Trophoblast cell (in vitro differentiated cells and primary cell): ENCODE measurements at regions not wholly inside any gene's neighbourhood (a gene's known extent, or its start where the extent isn't known, plus 50 kb on each side); places are given as distances from the start of the nearest gene placed in this dataset.

Source experiments
- DNase-seq, 2 donors: peaks; one replicate each; pipeline ENCODE4 v3.0.0-alpha.2; 2016
- H2AFZ ChIP-seq: 2 replicates; pipeline ENCODE4 v1.6.1; 2013; ENCODE audit warnings: low read length, moderate library complexity, mild to moderate bottlenecking; ENCODE audit not compliant: insufficient read depth, poor library complexity
- H2AK5ac ChIP-seq: 2 replicates; pipeline ENCODE4 v1.6.1; 2013; ENCODE audit warnings: mild to moderate bottlenecking, low read length
- H2BK120ac ChIP-seq: 2 replicates; pipeline ENCODE4 v1.6.1; 2013; ENCODE audit warnings: low read length, mild to moderate bottlenecking, moderate library complexity; ENCODE audit not compliant: insufficient read depth, poor library complexity
- H2BK12ac ChIP-seq: 2 replicates; pipeline ENCODE4 v1.6.1; 2013; ENCODE audit warnings: mild to moderate bottlenecking, low read length, moderate library complexity
- H2BK5ac ChIP-seq: 2 replicates; pipeline ENCODE4 v1.6.1; 2013; ENCODE audit warnings: low read length, low read depth, moderate library complexity, mild to moderate bottlenecking; ENCODE audit not compliant: poor library complexity
- H3K14ac ChIP-seq: 2 replicates; pipeline ENCODE4 v1.6.1; 2013; ENCODE audit warnings: mild to moderate bottlenecking, low read length
- H3K18ac ChIP-seq: 2 replicates; pipeline ENCODE4 v1.6.1; 2013; ENCODE audit warnings: mild to moderate bottlenecking, low read length
- H3K23ac ChIP-seq: 2 replicates; pipeline ENCODE4 v1.6.1; 2013; ENCODE audit warnings: low read length
- H3K27ac ChIP-seq: 2 replicates; pipeline ENCODE4 v1.5.1; 2013; ENCODE audit warnings: low read depth, mild to moderate bottlenecking, inconsistent platforms, low read length, moderate library complexity
- H3K27me3 ChIP-seq: 2 replicates; pipeline ENCODE4 v1.6.1; 2013; ENCODE audit warnings: inconsistent platforms, mild to moderate bottlenecking, low read length, moderate library complexity; ENCODE audit not compliant: insufficient read depth
- H3K36me3 ChIP-seq, 2 experiments: 1 replicate in 1 of 2; 2 replicates in 1 of 2; pipeline ENCODE4 v1.6.1; 2013; ENCODE audit warnings: low read length in 2 of 2, mild to moderate bottlenecking in 2 of 2, moderate library complexity in 1 of 2; ENCODE audit not compliant: insufficient read depth in 2 of 2, control insufficient read depth in 1 of 2
- H3K4ac ChIP-seq: 2 replicates; pipeline ENCODE4 v1.6.1; 2013; ENCODE audit warnings: low read depth, mild to moderate bottlenecking, low read length, moderate library complexity
- H3K4me1 ChIP-seq, 2 experiments: 1 replicate in 1 of 2; 2 replicates in 1 of 2; pipeline ENCODE4 v1.6.1; 2013; ENCODE audit warnings: low read length in 2 of 2, mild to moderate bottlenecking in 2 of 2, moderate library complexity in 1 of 2; ENCODE audit not compliant: insufficient read depth in 2 of 2, control insufficient read depth in 1 of 2
- H3K4me2 ChIP-seq: 2 replicates; pipeline ENCODE4 v1.6.1; 2013; ENCODE audit warnings: inconsistent platforms, mild to moderate bottlenecking, low read length, moderate library complexity
- H3K4me3 ChIP-seq: 2 replicates; pipeline ENCODE4 v1.5.1; 2013; ENCODE audit warnings: mild to moderate bottlenecking, low read depth, low read length, inconsistent platforms
- H3K79me1 ChIP-seq: one replicate; pipeline ENCODE4 v1.6.1; 2013; ENCODE audit warnings: low read length
- H3K79me2 ChIP-seq: 2 replicates; pipeline ENCODE4 v1.6.1; 2013; ENCODE audit warnings: low read length, mild to moderate bottlenecking; ENCODE audit not compliant: control insufficient read depth, insufficient read depth, poor library complexity
- H3K9ac ChIP-seq: 2 replicates; pipeline ENCODE4 v1.6.1; 2013; ENCODE audit warnings: mild to moderate bottlenecking, low read length
- H3K9me3 ChIP-seq: 2 replicates; pipeline ENCODE4 v1.6.1; 2013; ENCODE audit warnings: low read depth, mild to moderate bottlenecking, control low read depth, inconsistent platforms, low read length; ENCODE audit not compliant: insufficient read depth
- H4K12ac ChIP-seq: 2 replicates; pipeline ENCODE4 v1.6.1; 2013; ENCODE audit warnings: low read depth, mild to moderate bottlenecking, low read length, moderate library complexity
- H4K8ac ChIP-seq: 2 replicates; pipeline ENCODE4 v1.6.1; 2013; ENCODE audit warnings: low read depth, mild to moderate bottlenecking, low read length, moderate library complexity
- H4K91ac ChIP-seq: one replicate; pipeline ENCODE4 v1.6.1; 2013; ENCODE audit warnings: low read depth, mild to moderate bottlenecking, low read length, moderate library complexity
- WGBS: extraction: QIAGEN DNeasy Blood & Tissue Kit; methylation state at CpG from one replicate; pipeline ENCODE4 v1.1.7; 2013; ENCODE audit warnings: missing lambda C conversion rate; ENCODE audit not compliant: insufficient read length, insufficient coverage; ENCODE audit errors: extremely low coverage; 5-methylcytosine and 5-hydroxymethylcytosine counted together

DNA sequence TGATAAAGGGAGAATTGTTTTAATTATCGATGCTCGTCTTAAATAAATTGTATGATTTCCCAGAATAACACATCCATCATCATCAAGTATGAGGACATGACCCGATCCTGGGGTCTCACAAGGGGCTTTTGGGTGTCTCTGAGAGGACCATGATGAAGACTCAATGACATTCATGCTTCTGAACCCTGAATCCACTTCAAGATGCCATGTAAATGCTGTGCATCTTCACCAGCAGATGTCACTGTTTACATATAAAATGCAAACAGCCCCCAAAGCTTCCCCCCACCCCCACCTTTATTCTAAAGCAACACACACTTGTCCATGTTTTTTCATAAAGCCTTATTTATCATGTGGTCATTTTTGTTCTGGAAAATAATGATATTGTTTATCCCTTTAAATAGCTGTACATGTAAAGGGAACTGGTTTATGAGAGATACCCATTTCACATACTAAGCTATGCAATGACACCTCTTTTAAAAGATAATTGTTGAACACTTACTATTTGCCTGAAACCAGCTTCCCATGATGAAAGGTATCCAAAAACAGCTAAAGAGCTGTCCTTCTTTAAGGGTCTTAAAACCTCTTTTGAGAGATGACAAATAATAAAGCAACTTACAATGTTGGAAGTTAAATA lies 69.7 kb upstream of the UBE3A start:
- H3K18ac ChIP-seq, result no peak overlapping the region
- H3K9me3 ChIP-seq, result no peaks in the 10 kb centered on the region
- no peaks in the 10 kb centered on the region for H3K27me3 ChIP-seq
- no peaks in the 10 kb centered on the region for H3K79me2 ChIP-seq
- H3K14ac ChIP-seq, result no peak overlapping the region
- no peak overlapping the region for H3K4ac ChIP-seq
- no peak overlapping the region for H2BK5ac ChIP-seq
- H3K23ac ChIP-seq, result no peak overlapping the region
- no peak overlapping the region for H2AK5ac ChIP-seq
- H2BK12ac ChIP-seq, result no peak overlapping the region
- no CpG with 5 or more reads among the region's 3 CpGs for WGBS
- H3K4me1 ChIP-seq, result no peaks in the 10 kb centered on the region
- no peak overlapping the region for H3K4me2 ChIP-seq
- H3K36me3 ChIP-seq, result no peaks in the 10 kb centered on the region
- no peak overlapping the region for H3K9ac ChIP-seq
- H4K91ac ChIP-seq, result no peak overlapping the region
- H3K79me1 ChIP-seq, result no peaks in the 10 kb centered on the region
- no peak overlapping the region for H3K27ac ChIP-seq
- no peak overlapping the region for H4K12ac ChIP-seq
- H4K8ac ChIP-seq, result no peak overlapping the region
- H3K4me3 ChIP-seq, result no peak overlapping the region
- H2BK120ac ChIP-seq, result no peak overlapping the region
- H2AFZ ChIP-seq, result no peak overlapping the region
- DNase-seq, result peak in 1 of 2 donors; percentile 49

DNA sequence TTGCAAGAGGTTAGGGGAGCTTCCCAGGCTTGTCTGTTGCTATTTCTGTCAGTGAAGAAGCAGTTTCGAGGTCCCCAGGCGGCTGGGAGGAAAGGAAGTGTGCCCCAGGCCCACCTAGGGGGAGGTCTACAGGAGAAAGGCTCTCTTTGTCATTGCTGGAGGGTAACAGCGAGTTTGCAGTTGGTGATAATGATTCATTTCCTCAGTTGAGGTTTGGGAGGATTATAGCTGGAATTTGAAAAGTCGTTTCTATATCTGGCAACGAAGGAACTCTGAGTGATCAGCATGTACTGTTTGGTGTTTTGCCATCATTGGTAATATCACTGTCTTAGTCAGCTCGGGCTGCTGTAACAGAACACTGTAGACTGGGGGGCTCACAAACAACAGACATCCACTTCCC lies 65.5 kb upstream of the UBE3A start:
- Histone ChIP-seq H3K27ac (no peak overlapping the region), H3K4me1 (no peaks in the 10 kb centered on the region), H3K36me3 (no peaks in the 10 kb centered on the region), H3K4me2 (no peak overlapping the region), H3K18ac (no peak overlapping the region), H3K79me1 (no peaks in the 10 kb centered on the region), H3K23ac (no peak overlapping the region), H2BK12ac (no peak overlapping the region), H2BK5ac (no peak overlapping the region), H4K8ac (no peak overlapping the region), H3K9me3 (peaks cover 4% of the 10 kb centered on the region), H3K14ac (no peak overlapping the region), H3K4me3 (no peak overlapping the region), H4K12ac (no peak overlapping the region), H3K4ac (no peak overlapping the region), H3K9ac (no peak overlapping the region), H2AFZ (no peak overlapping the region), H3K79me2 (no peaks in the 10 kb centered on the region), H2AK5ac (no peak overlapping the region), H4K91ac (no peak overlapping the region), H2BK120ac (no peak overlapping the region), H3K27me3 (no peaks in the 10 kb centered on the region)
- WGBS, result no CpG with 5 or more reads among the region's 6 CpGs
- no peak for DNase-seq

DNA sequence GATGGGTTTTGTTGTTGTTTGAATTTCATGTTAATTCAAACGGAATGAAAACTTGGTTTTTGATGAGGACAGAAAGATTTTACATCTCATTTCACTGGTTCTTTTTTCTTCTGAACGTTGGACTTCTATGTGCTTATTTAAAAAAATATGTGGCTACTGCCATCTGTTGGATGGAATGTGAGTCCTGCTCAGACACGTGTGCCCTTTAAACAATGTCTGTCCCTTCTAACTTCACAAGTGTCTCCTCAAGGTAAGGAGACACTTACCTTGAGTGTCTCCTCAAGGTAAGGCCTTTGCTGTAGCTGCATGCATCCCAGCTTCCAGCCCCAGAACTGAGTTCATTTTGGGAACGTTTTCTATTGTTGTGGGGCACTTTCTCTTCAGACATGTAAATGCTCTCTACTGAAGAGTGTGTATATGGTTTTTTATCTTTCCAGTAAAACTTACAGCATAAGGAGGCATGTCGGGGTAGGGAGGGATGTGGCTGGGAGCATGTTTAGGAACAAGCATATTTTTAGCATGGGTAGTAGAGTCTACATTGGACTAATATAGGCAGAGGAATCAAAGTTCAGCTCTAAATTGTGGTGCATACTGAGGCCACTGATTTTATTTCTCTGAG lies 63.1 kb upstream of the UBE3A start:
- Histone ChIP-seq H4K91ac (no peak overlapping the region), H3K4me2 (no peak overlapping the region), H3K9ac (no peak overlapping the region), H2AFZ (no peak overlapping the region), H3K14ac (no peak overlapping the region), H3K36me3 (no peaks in the 10 kb centered on the region), H4K12ac (no peak overlapping the region), H3K27ac (no peak overlapping the region), H3K27me3 (no peaks in the 10 kb centered on the region), H3K4me3 (no peak overlapping the region), H3K18ac (no peak overlapping the region), H3K4me1 (no peaks in the 10 kb centered on the region), H2AK5ac (no peak overlapping the region), H2BK120ac (no peak overlapping the region), H2BK5ac (no peak overlapping the region), H3K79me2 (no peaks in the 10 kb centered on the region), H3K4ac (no peak overlapping the region), H2BK12ac (no peak overlapping the region), H3K23ac (no peak overlapping the region), H3K79me1 (no peaks in the 10 kb centered on the region), H4K8ac (no peak overlapping the region), H3K9me3 (peaks cover 4% of the 10 kb centered on the region)
- no CpG with 5 or more reads among the region's 5 CpGs for WGBS
- peak; percentile 36 to 86 for DNase-seq

DNA sequence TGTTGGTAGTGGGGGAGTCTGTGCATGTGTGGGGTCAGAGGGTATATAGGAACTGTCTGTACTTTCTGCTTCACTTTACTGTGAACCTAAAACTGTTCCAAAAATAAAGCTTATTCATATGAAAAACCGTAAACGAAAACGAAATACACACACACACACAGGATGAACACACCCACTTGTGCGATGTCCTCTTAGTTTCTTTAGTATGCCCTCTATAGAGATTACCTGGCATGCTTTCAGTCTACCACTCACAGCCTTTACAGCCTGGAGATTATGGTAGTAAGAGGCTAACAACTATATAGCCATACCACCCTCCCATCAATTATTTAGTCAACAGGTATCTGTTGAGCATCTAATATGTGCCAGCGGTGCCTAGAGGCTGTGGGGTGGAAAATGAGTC lies 60.0 kb upstream of the UBE3A start:
- no peaks in the 10 kb centered on the region for H3K79me1 ChIP-seq
- H4K12ac ChIP-seq, result no peak overlapping the region
- H3K79me2 ChIP-seq, result no peaks in the 10 kb centered on the region
- no peak overlapping the region for H3K4me2 ChIP-seq
- no peak overlapping the region for H3K4me3 ChIP-seq
- no peak overlapping the region for H4K8ac ChIP-seq
- DNase-seq, result no peak
- H4K91ac ChIP-seq, result no peak overlapping the region
- H3K9me3 ChIP-seq, result peaks cover 4% of the 10 kb centered on the region
- H3K23ac ChIP-seq, result no peak overlapping the region
- no peak overlapping the region for H2BK120ac ChIP-seq
- H3K4ac ChIP-seq, result no peak overlapping the region
- H3K4me1 ChIP-seq, result no peaks in the 10 kb centered on the region
- H2BK12ac ChIP-seq, result no peak overlapping the region
- no peak overlapping the region for H3K18ac ChIP-seq
- H3K14ac ChIP-seq, result no peak overlapping the region
- no peaks in the 10 kb centered on the region for H3K27me3 ChIP-seq
- no peak overlapping the region for H3K27ac ChIP-seq
- H2BK5ac ChIP-seq, result no peak overlapping the region
- no peak overlapping the region for H2AK5ac ChIP-seq
- no CpG with 5 or more reads among the region's 5 CpGs for WGBS
- H3K36me3 ChIP-seq, result no peaks in the 10 kb centered on the region
- no peak overlapping the region for H3K9ac ChIP-seq
- no peak overlapping the region for H2AFZ ChIP-seq
